K562 (cell line): ENCODE measurements at regions not wholly inside any gene's neighbourhood (a gene's known extent, or its start where the extent isn't known, plus 50 kb on each side); places are given as distances from the start of the nearest gene placed in this dataset.

ENCODE experiments used
- ATAC-seq: fragments of 200-7000 bp; cut with Tn5 transposase; 3 replicates; pipeline ENCODE4 v1.9.1; 2020; ENCODE audit warnings: moderate library complexity
- BruUV-seq: library from RNA; stranded (reverse); fragments of 400-500 nt; replicated peaks from 2 replicates; lab custom pipeline; 2021; lab: Mats Ljungman, UMichigan
- CTCF ChIA-PET: fragments of 300-600 bp; formaldehyde crosslinking; extraction: SDS; loops from one replicate; lab custom pipeline; 2021; ENCODE audit warnings: low intra/inter-chr PET ratio; lab: Yijun Ruan, JAX
- POLR2A ChIA-PET: fragments of 300-600, 350-650 bp; sonication (Branson Sonifier 250); formaldehyde crosslinking; extraction: SDS; loops from one replicate; lab custom pipeline; 2021; ENCODE audit warnings: antibody characterized with exemption, inconsistent platforms; lab: Yijun Ruan, JAX
- DNase-seq, 4 experiments: peaks; one replicate each; pipeline versions ENCODE4 v3.0.0 to v3.0.0-alpha.2; 2011 to 2018; ENCODE audit warnings: low spot score in 3 of 4, mixed read lengths in 3 of 4; ENCODE audit errors: extremely low read depth in 1 of 4
- FAIRE-seq: peaks from 2 replicates; lab custom pipeline; 2011; peaks lifted over from hg19 to GRCh38; lab: Jason Lieb, UNC
- H2AFZ ChIP-seq: 2 replicates; pipeline ENCODE4 v1.6.0; 2011; ENCODE audit warnings: low read depth, low read length, control low read depth, inconsistent platforms
- H3K27ac ChIP-seq: fragments of 200-600 bp; 3 replicates; pipeline ENCODE4 v1.8.0; 2011; ENCODE audit warnings: low read depth, mild to moderate bottlenecking, control low read depth, inconsistent platforms, low read length, moderate library complexity, mixed read lengths; ENCODE audit errors: extremely low read depth
- H3K27me3 ChIP-seq, 2 experiments: fragments of 300-600 bp in 1 of 2; 2 replicates in 1 of 2; 3 replicates in 1 of 2; pipeline versions ENCODE4 v1.6.0 to v1.8.0; 2011; ENCODE audit warnings: inconsistent platforms in 2 of 2, low read length in 2 of 2, mild to moderate bottlenecking in 1 of 2, mixed read lengths in 1 of 2, moderate library complexity in 1 of 2; ENCODE audit not compliant: control insufficient read depth in 2 of 2, insufficient read depth in 2 of 2
- H3K36me3 ChIP-seq: fragments of 300-600 bp; 3 replicates; pipeline ENCODE4 v1.8.0; 2011; ENCODE audit warnings: mild to moderate bottlenecking, low read length, inconsistent platforms; ENCODE audit not compliant: control insufficient read depth, insufficient read depth
- H3K4me1 ChIP-seq, 2 experiments: fragments of 200-600 bp in 1 of 2; replicated peaks in 1 of 2; 2 replicates in 1 of 2; 3 replicates in 1 of 2; pipeline versions ENCODE4 v1.5.1 to v1.8.0; 2011; ENCODE audit warnings: inconsistent platforms in 2 of 2, low read length in 2 of 2, mild to moderate bottlenecking in 1 of 2, mixed read lengths in 1 of 2, moderate library complexity in 1 of 2; ENCODE audit not compliant: control insufficient read depth in 2 of 2, insufficient read depth in 2 of 2
- H3K4me2 ChIP-seq: 2 replicates; pipeline ENCODE4 v1.6.1; 2011; ENCODE audit warnings: low read length, control low read depth, inconsistent platforms, mixed read lengths; ENCODE audit not compliant: insufficient read depth
- H3K4me3 ChIP-seq: fragments of 200-600 bp; sonication (generic), shearing (Covaris generic); 2 replicates; pipeline ENCODE4 v1.5.1; 2016; ENCODE audit warnings: control low read depth, inconsistent platforms
- H3K79me2 ChIP-seq: fragments of 200-600 bp; 3 replicates; pipeline ENCODE4 v1.8.0; 2011; ENCODE audit warnings: low read length, inconsistent platforms; ENCODE audit not compliant: control insufficient read depth, insufficient read depth
- H3K9ac ChIP-seq, 2 experiments: 2 replicates each; pipeline versions ENCODE4 v1.6.0 to v1.6.1; 2011; ENCODE audit warnings: low read depth in 2 of 2, low read length in 2 of 2, control low read depth in 1 of 2, inconsistent platforms in 1 of 2, mild to moderate bottlenecking in 1 of 2, mixed read lengths in 1 of 2; ENCODE audit not compliant: insufficient read depth in 1 of 2
- H3K9me1 ChIP-seq: one replicate; pipeline ENCODE4 v1.6.0; 2011; ENCODE audit warnings: inconsistent platforms, mild to moderate bottlenecking, low read length, moderate library complexity; ENCODE audit not compliant: control insufficient read depth, insufficient read depth
- H3K9me3 ChIP-seq: replicated peaks from 2 replicates; pipeline ENCODE4 v1.5.1; 2011; ENCODE audit warnings: low read depth, low read length, inconsistent platforms; ENCODE audit not compliant: control insufficient read depth, insufficient read depth
- H4K20me1 ChIP-seq: replicated peaks from 2 replicates; pipeline ENCODE4 v1.6.1; 2011; ENCODE audit warnings: low read length, inconsistent platforms, mixed read lengths; ENCODE audit not compliant: control insufficient read depth, insufficient read depth
- C11orf30 ChIP-seq: fragments of 450-650 bp; IDR thresholded peaks from 2 replicates; pipeline ENCODE4 v1.6.1; 2016; ENCODE audit warnings: low read depth, mild to moderate bottlenecking
- ELF2 ChIP-seq: fragments of 250-450 bp; sonication (Bioruptor Pico); IDR thresholded peaks from 2 replicates; pipeline ENCODE4 v1.5.0; 2021; ENCODE audit warnings: mild to moderate bottlenecking
- MAFG ChIP-seq: fragments of 450-650 bp; conservative IDR thresholded peaks from 2 replicates; pipeline ENCODE4 v1.6.1; 2016; ENCODE audit warnings: missing genetic modification characterization, missing compliant biosample characterization
- NFE2 ChIP-seq: IDR thresholded peaks from 2 replicates; pipeline ENCODE4 v1.6.1; 2014; ENCODE audit warnings: antibody characterized with exemption, low read depth
- SPI1 ChIP-seq: IDR thresholded peaks from 2 replicates; pipeline ENCODE4 v1.6.1; 2011; ENCODE audit warnings: low read depth, low read length, control low read depth, borderline replicate concordance
- TCF15 ChIP-seq: fragments of 250-450 bp; sonication (Bioruptor Pico); IDR thresholded peaks from 2 replicates; pipeline ENCODE4 v1.8.0; 2022; ENCODE audit warnings: moderate library complexity, mild to moderate bottlenecking, inconsistent platforms
- ZBTB2 ChIP-seq: fragments of 450-650 bp; IDR thresholded peaks from 2 replicates; pipeline ENCODE4 v1.6.1; 2016; ENCODE audit warnings: antibody characterized with exemption
- WGBS: fragments of 100-300 bp; shearing (Covaris generic); methylation state at CpG from one replicate; pipeline ENCODE4 v1.1.6; 2016; ENCODE audit warnings: low coverage, mixed read lengths; ENCODE audit not compliant: insufficient coverage; ENCODE audit errors: missing lambda C conversion rate; 5-methylcytosine and 5-hydroxymethylcytosine counted together
- in situ Hi-C: fragments of 300-500 bp; cut with MboI; formaldehyde crosslinking; loops from 4 replicates; pipeline ENCODE4 v1.15.0; 2018; ENCODE audit warnings: inconsistent platforms, mixed read lengths
- intact Hi-C: fragments of 100-400 bp; cut with micrococcal nuclease; formaldehyde crosslinking; loops from 2 replicates; pipeline ENCODE4 v1.14.2; 2022

- no peaks in the 10 kb centered on the region for H3K9me3 ChIP-seq
- POLR2A ChIA-PET: no interaction called here
- TF ChIP-seq SPI1 (peak; percentile 76), TCF15 (CRISPR knock-in tag) (no peak)
- TF ChIP-seq, all 486 proteins: peak for 1
- Histone ChIP-seq H3K27me3 (peaks cover 0 to 6% of the 10 kb centered on the region in 2 experiments; a peak in 1 of 5 replicates), H3K79me2 (no peaks in the 10 kb centered on the region), H3K4me3 (no peak overlapping the region), H4K20me1 (no peaks in the 10 kb centered on the region), H3K36me3 (no peaks in the 10 kb centered on the region), H2AFZ (no peak overlapping the region; the same call in 1 of the 2 replicates), H3K4me2 (no peak overlapping the region), H3K4me1 (no peaks in the 10 kb centered on the region), H3K9me1 (no peaks in the 10 kb centered on the region), H3K27ac (no peak overlapping the region), H3K9ac (no peak overlapping the region)
- no TSS peak for BruUV-seq
- intact Hi-C loops (no loop called here), in situ Hi-C loops (no loop called here)
- DNase-seq (no peak), ATAC-seq (0 out of 3 replicates have a peak, but pooled peaks have one; percentile 21), FAIRE-seq (no peak)
- CTCF ChIA-PET: no interaction called here
- under 1% methylated on average over 5 of the region's 5 CpGs for WGBS
Measured at GRCh38 chr7:121451367-121452094, 55.4 kb upstream of the FAM3C start.

- Histone ChIP-seq H3K27ac (no peak overlapping the region), H3K4me1 (no peaks in the 10 kb centered on the region), H3K4me3 (no peak overlapping the region), H3K79me2 (no peaks in the 10 kb centered on the region), H4K20me1 (no peaks in the 10 kb centered on the region), H3K9ac (no peak overlapping the region), H3K36me3 (no peaks in the 10 kb centered on the region), H3K9me1 (no peaks in the 10 kb centered on the region), H2AFZ (no peak overlapping the region), H3K9me3 (no peaks in the 10 kb centered on the region), H3K27me3 (peaks cover 0 to 6% of the 10 kb centered on the region in 2 experiments; a peak in 1 of 5 replicates), H3K4me2 (no peak overlapping the region)
- TF ChIP-seq NFE2 (peak; percentile 57; the same call in 1 of the 2 replicates), C11orf30 (peak; percentile 66), MAFG (tag) (peak; percentile 54), ELF2 (0 out of 2 replicates have a peak, but pooled peaks have one; percentile 11), ZBTB2 (no peak)
- no peak for DNase-seq
- ChIA-PET CTCF (no interaction called here), POLR2A (interaction anchor here (0.9 kb wide), 1 partner anchor 55 kb away, joined by 3 read pairs; no protein-coding TSS in a partner anchor)
- peak; percentile 67 for FAIRE-seq
- intact Hi-C loops (no loop called here), in situ Hi-C loops (no loop called here)
- BruUV-seq: no TSS peak
- 9% methylated on average over 2 of the region's 2 CpGs for WGBS
- no peak; the same call in 2 of the 3 replicates for ATAC-seq
Measured at GRCh38 chr7:121450631-121451198, 54.6 kb upstream of the FAM3C start.
